Right lobe of liver (tissue), 4 donors: ENCODE measurements at regions not wholly inside any gene's neighbourhood (a gene's known extent, or its start where the extent isn't known, plus 50 kb on each side); places are given as distances from the start of the nearest gene placed in this dataset.

ENCODE experiments used
- CTCF ChIP-seq, 4 donors: fragments of 200-600 bp in 3 of 4; fragments of 450-650 bp in 1 of 4; IDR thresholded peaks; one replicate each; pipeline versions ENCODE4 v1.5.1 to v1.8.0; 2016 to 2022; ENCODE audit warnings: antibody characterized with exemption in 4 of 4, mild to moderate bottlenecking in 2 of 4
- POLR2A ChIP-seq: fragments of 450-650 bp; IDR thresholded peaks from one replicate; pipeline ENCODE4 v1.6.1; 2017; ENCODE audit warnings: antibody characterized with exemption, mild to moderate bottlenecking
- donor health status: DM: no; HTN: no; CAD: no.
- donor health status: DM: no; HTN: no; CAD: no.
- donor health status: DM: no; HTN: yes; CAD: no.

GRCh38 chr1:119316870-119317416 lies 51.6 kb upstream of the HAO2 start:
- no peak for TF ChIP-seq POLR2A
- no peak for TF ChIP-seq CTCF (IDR thresholded peaks at IDR 0.05)
